CD4-positive, alpha-beta T cell (primary cell): ENCODE measurements at regions not wholly inside any gene's neighbourhood (a gene's known extent, or its start where the extent isn't known, plus 50 kb on each side); places are given as distances from the start of the nearest gene placed in this dataset.

Experiments used
- ATAC-seq: fragments of 200-7000 bp; cut with Tn5 transposase; one replicate; pipeline ENCODE4 v1.10.0; 2022; ENCODE audit warnings: mild to moderate bottlenecking; ENCODE audit not compliant: poor library complexity
- CTCF ChIA-PET: fragments of 350-600 bp; sonication (Branson Sonifier 250); formaldehyde crosslinking; loops from one replicate; lab custom pipeline; 2021; ENCODE audit warnings: antibody characterized with exemption, inconsistent platforms; lab: Charles Lee
- POLR2A ChIA-PET: fragments of 350-600 bp; sonication (Branson Sonifier 250); formaldehyde crosslinking; loops from one replicate; lab custom pipeline; 2021; ENCODE audit warnings: antibody characterized with exemption, inconsistent platforms; lab: Charles Lee
- DNase-seq, 14 experiments: peaks; one replicate each; pipeline ENCODE4 v3.0.0-alpha.2; 2013 to 2020; ENCODE audit warnings: mixed read lengths in 2 of 14
- H3K27ac ChIP-seq, 2 donors: one replicate each; pipeline versions ENCODE4 v1.5.1 to v1.7.0; 2013; ENCODE audit warnings: low read length in 2 of 2, low read depth in 1 of 2, mild to moderate bottlenecking in 1 of 2
- H3K27me3 ChIP-seq, 2 experiments: 1 replicate in 1 of 2; 2 replicates in 1 of 2; pipeline versions ENCODE4 v1.6.1 to v1.7.0; 2013; ENCODE audit warnings: low read length in 2 of 2, control low read depth in 1 of 2, mild to moderate bottlenecking in 1 of 2, moderate library complexity in 1 of 2; ENCODE audit not compliant: insufficient read depth in 2 of 2, control insufficient read depth in 1 of 2
- H3K36me3 ChIP-seq: one replicate; pipeline ENCODE4 v1.6.1; 2013; ENCODE audit warnings: low read length, control low read depth; ENCODE audit not compliant: insufficient read depth
- H3K4me1 ChIP-seq: one replicate; pipeline ENCODE4 v1.6.1; 2013; ENCODE audit warnings: low read length, control low read depth; ENCODE audit not compliant: insufficient read depth
- H3K4me3 ChIP-seq: one replicate; pipeline ENCODE4 v1.5.1; 2013; ENCODE audit warnings: mild to moderate bottlenecking, low read length, moderate library complexity
- H3K9me3 ChIP-seq, 2 experiments: 1 replicate in 1 of 2; 2 replicates in 1 of 2; pipeline versions ENCODE4 v1.6.1 to v1.7.0; 2013; ENCODE audit warnings: low read length in 2 of 2, mild to moderate bottlenecking in 2 of 2, control low read depth in 1 of 2, moderate library complexity in 1 of 2; ENCODE audit not compliant: control insufficient read depth in 1 of 2, insufficient read depth in 1 of 2
- H3K27ac Mint-ChIP-seq: one replicate; pipeline ENCODE4 v1.8.0; 2020; ENCODE audit warnings: mixed read lengths
- H3K27me3 Mint-ChIP-seq: one replicate; pipeline ENCODE4 v1.8.0; 2021; ENCODE audit warnings: mixed read lengths
- H3K36me3 Mint-ChIP-seq: one replicate; pipeline ENCODE4 v1.8.0; 2021; ENCODE audit warnings: low read depth, mixed read lengths
- H3K4me1 Mint-ChIP-seq: one replicate; pipeline ENCODE4 v1.8.0; 2021; ENCODE audit warnings: low read depth, mixed read lengths
- H3K4me3 Mint-ChIP-seq: one replicate; pipeline ENCODE4 v1.8.0; 2020; ENCODE audit warnings: mild to moderate bottlenecking, mixed read lengths
- H3K9me3 Mint-ChIP-seq: one replicate; pipeline ENCODE4 v1.8.0; 2020; ENCODE audit warnings: mixed read lengths
- intact Hi-C, 2 experiments: fragments of 100-400 bp; cut with DNase I in 1 of 2; cut with micrococcal nuclease in 1 of 2; formaldehyde crosslinking; loops; one replicate each; pipeline versions ENCODE4 v1.15.1 to v1.9.0; 2023 to 2025; cut with DNase I, micrococcal nuclease
- TF ChIP-seq, protein P1 (sequence below): fragments of 200-600 bp; IDR thresholded peaks from one replicate; pipeline ENCODE4 v1.8.0; 2022; ENCODE audit warnings: antibody characterized with exemption, mild to moderate bottlenecking

DNA sequence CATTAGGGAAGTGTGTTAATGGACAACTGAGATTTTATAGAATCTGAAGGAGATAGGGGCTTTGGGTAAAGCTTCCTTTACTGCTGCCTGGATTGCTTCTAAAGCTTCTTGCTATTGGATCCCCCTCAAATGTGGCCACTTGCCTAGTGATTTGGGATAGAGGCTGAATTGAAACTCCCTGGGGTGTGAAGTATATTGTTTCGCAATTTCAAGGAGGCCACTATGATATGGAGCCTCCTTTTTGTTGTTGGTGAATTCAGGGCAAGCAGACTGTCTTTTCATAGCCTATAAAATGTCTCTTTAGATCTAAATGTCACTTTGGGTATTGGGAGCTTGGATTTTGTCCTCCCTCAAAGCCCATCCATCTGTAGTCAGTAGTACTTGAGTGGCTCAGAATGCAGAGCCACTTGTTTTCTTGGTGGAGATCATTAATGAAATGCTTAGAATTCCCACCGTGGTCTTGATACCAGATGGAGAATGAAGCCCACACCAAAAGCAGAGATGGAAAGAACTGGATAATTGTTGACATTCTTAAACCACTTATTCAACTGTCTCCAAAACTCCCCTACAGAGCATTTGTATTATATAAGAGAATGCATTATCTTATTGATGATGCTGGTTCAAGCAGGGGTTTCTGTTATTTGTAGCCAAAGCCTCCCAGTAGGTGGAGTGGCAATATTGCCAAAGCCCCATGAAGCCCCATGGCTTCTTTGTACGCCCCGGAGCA, 144.3 kb upstream of the KCNE2 start:
- Histone ChIP-seq H3K27ac (no peak overlapping the region), H3K9me3 (peaks cover 0 to 1% of the 10 kb centered on the region in 2 experiments), H3K4me1 (no peaks in the 10 kb centered on the region), H3K4me3 (no peak overlapping the region), H3K27me3 (no peaks in the 10 kb centered on the region), H3K36me3 (no peaks in the 10 kb centered on the region)
- POLR2A ChIA-PET, result no interaction called here
- Mint-ChIP-seq H3K27me3 (no peaks in the 10 kb centered on the region), H3K9me3 (no peaks in the 10 kb centered on the region), H3K36me3 (no peaks in the 10 kb centered on the region), H3K4me1 (no peaks in the 10 kb centered on the region), H3K27ac (no peak overlapping the region), H3K4me3 (no peak overlapping the region)
- TF ChIP-seq, protein P1, sequence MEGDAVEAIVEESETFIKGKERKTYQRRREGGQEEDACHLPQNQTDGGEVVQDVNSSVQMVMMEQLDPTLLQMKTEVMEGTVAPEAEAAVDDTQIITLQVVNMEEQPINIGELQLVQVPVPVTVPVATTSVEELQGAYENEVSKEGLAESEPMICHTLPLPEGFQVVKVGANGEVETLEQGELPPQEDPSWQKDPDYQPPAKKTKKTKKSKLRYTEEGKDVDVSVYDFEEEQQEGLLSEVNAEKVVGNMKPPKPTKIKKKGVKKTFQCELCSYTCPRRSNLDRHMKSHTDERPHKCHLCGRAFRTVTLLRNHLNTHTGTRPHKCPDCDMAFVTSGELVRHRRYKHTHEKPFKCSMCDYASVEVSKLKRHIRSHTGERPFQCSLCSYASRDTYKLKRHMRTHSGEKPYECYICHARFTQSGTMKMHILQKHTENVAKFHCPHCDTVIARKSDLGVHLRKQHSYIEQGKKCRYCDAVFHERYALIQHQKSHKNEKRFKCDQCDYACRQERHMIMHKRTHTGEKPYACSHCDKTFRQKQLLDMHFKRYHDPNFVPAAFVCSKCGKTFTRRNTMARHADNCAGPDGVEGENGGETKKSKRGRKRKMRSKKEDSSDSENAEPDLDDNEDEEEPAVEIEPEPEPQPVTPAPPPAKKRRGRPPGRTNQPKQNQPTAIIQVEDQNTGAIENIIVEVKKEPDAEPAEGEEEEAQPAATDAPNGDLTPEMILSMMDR, result no peak
- DNase-seq (no peak), ATAC-seq (no peak)
- CTCF ChIA-PET, result no interaction called here
- intact Hi-C loops, result no loop called here

DNA sequence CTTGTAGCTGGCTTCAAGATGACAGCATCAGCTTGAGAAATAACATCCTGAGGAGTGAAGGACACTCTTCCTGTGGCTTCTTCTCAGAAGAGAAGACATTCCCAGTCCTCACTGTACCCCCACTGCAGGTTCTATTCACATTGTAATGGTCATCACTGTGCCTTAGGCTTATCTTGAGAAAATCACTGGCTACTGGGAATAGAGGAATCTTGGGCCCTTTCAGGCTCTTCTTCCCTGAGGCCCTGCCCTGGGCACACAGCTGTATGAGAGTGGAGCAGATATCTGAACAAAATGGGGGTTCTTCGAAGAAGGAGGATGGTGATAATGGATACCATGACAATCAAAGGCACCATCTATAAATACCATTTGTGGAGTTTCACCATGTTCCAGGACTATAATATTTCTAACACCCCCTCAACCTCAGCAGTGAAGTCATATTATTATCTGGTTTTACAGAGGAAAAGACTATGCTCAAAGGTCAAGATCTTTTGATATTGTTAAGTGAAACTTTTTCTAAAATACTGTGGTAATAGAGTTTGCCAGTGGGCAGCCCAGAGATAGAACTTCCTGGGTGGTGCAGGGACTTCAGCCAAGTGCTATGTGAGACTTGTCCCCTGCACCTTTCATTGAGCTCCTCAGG, 143.1 kb upstream of the KCNE2 start:
- Mint-ChIP-seq H3K27ac (no peak overlapping the region), H3K4me1 (no peaks in the 10 kb centered on the region), H3K4me3 (no peak overlapping the region), H3K36me3 (no peaks in the 10 kb centered on the region), H3K9me3 (no peaks in the 10 kb centered on the region), H3K27me3 (no peaks in the 10 kb centered on the region)
- ATAC-seq, result no peak
- POLR2A ChIA-PET, result no interaction called here
- no peaks in the 10 kb centered on the region for H3K36me3 ChIP-seq
- no peak for DNase-seq
- H3K9me3 ChIP-seq, result no peaks in the 10 kb centered on the region
- H3K27me3 ChIP-seq, result no peaks in the 10 kb centered on the region
- CTCF ChIA-PET, result no interaction called here
- no peaks in the 10 kb centered on the region for H3K4me1 ChIP-seq
- H3K27ac ChIP-seq, result no peak overlapping the region
- intact Hi-C loops, result no loop called here
- H3K4me3 ChIP-seq, result no peak overlapping the region
- TF ChIP-seq, protein P1, result no peak

DNA sequence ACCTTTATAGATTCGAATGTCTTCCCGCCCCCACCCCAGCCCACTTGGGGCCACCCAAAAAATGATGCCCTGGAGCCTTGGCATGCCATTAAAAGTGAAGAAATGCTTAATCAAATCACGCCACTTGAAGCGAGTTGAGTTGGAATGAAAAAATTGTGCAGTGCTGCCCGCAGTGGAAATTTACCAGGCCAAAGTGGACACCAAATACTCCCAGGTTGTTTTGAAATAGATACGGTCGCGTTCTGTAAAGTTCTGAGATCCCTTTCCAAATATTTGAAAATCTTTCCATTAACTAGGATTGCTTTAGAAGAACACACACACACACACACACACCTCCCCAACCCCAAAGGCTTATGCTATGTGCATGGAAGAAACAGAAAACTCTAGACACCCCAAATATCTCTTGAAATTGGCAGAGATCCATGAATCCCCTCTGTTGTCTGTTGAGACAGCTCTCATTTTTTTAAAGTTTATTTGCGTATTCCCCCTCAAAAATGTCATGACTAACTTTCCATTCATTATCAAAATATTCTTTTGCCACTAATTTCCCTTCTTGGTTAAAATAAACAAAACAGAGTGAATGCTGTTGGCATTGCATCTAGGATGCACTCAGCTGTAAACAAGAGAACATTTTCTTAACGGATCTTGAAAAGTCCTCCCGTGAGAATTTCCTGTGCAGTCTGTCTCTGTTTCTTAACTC, 142.3 kb upstream of the KCNE2 start:
- no peak overlapping the region for H3K4me3 Mint-ChIP-seq
- H3K27me3 Mint-ChIP-seq, result no peaks in the 10 kb centered on the region
- no peak overlapping the region for H3K4me3 ChIP-seq
- no peaks in the 10 kb centered on the region for H3K4me1 Mint-ChIP-seq
- no peaks in the 10 kb centered on the region for H3K36me3 ChIP-seq
- H3K27me3 ChIP-seq, result no peaks in the 10 kb centered on the region
- intact Hi-C loops, result no loop called here
- no peaks in the 10 kb centered on the region for H3K9me3 Mint-ChIP-seq
- DNase-seq, result no peak
- H3K9me3 ChIP-seq, result no peaks in the 10 kb centered on the region
- CTCF ChIA-PET, result no interaction called here
- ATAC-seq, result no peak
- no peak overlapping the region for H3K27ac ChIP-seq
- POLR2A ChIA-PET, result no interaction called here
- no peak overlapping the region for H3K27ac Mint-ChIP-seq
- H3K4me1 ChIP-seq, result no peaks in the 10 kb centered on the region
- no peaks in the 10 kb centered on the region for H3K36me3 Mint-ChIP-seq
- TF ChIP-seq, protein P1, result no peak
